SK-N-SH (cell line): ENCODE measurements at regions not wholly inside any gene's neighbourhood (a gene's known extent, or its start where the extent isn't known, plus 50 kb on each side); places are given as distances from the start of the nearest gene placed in this dataset.

ENCODE experiments used
- CTCF ChIA-PET: fragments of 300-600, 350-600 bp; formaldehyde crosslinking; extraction: SDS; loops from one replicate; lab custom pipeline; 2021; lab: Yijun Ruan, JAX
- POLR2A ChIA-PET: fragments of 350-600 bp; sonication (Branson Sonifier 250); formaldehyde crosslinking; extraction: SDS; loops from one replicate; lab custom pipeline; 2020; ENCODE audit warnings: antibody characterized with exemption, inconsistent platforms; lab: Yijun Ruan, JAX
- DNase-seq: peaks from one replicate; pipeline ENCODE4 v3.0.0; 2012
- H2AFZ ChIP-seq: fragments of 200-600 bp; sonication (generic); 2 replicates; pipeline ENCODE4 v1.8.1; 2016; ENCODE audit warnings: antibody characterized with exemption, mild to moderate bottlenecking, low read depth
- H3F3A ChIP-seq: fragments of 200-600 bp; sonication (generic); replicated peaks from 2 replicates; pipeline ENCODE3; 2016; ENCODE audit warnings: antibody characterized with exemption, mild to moderate bottlenecking; ENCODE audit not compliant: insufficient read depth
- H3K27ac ChIP-seq, 2 experiments: fragments of 200-500 bp in 1 of 2; fragments of 200-600 bp in 1 of 2; sonication (Bioruptor generic) in 1 of 2; sonication (generic), shearing (Covaris generic) in 1 of 2; 2 replicates each; pipeline versions ENCODE4 v1.5.1 to v1.6.1; 2014 to 2016; ENCODE audit warnings: low read depth in 2 of 2, inconsistent platforms in 1 of 2, low read length in 1 of 2, mild to moderate bottlenecking in 1 of 2, mixed read lengths in 1 of 2
- H3K27me3 ChIP-seq: fragments of 200-600 bp; sonication (generic), shearing (Covaris generic); 2 replicates; pipeline ENCODE4 v1.6.1; 2016; ENCODE audit warnings: mixed run types; ENCODE audit not compliant: insufficient read depth
- H3K36me3 ChIP-seq, 2 experiments: fragments of 200-500 bp in 1 of 2; fragments of 200-600 bp in 1 of 2; sonication (Bioruptor generic) in 1 of 2; sonication (generic) in 1 of 2; replicated peaks in 1 of 2; 2 replicates each; pipeline versions ENCODE3 to v1.5.1; 2014 to 2016; ENCODE audit warnings: low read length in 1 of 2, mild to moderate bottlenecking in 1 of 2; ENCODE audit not compliant: insufficient read depth in 2 of 2, control insufficient read depth in 1 of 2
- H3K4me1 ChIP-seq, 2 experiments: fragments of 200-500 bp in 1 of 2; fragments of 200-600 bp in 1 of 2; sonication (Bioruptor generic) in 1 of 2; sonication (generic), shearing (Covaris generic) in 1 of 2; 2 replicates each; pipeline versions ENCODE4 v1.5.1 to v1.6.1; 2014 to 2016; ENCODE audit warnings: low read depth in 1 of 2, low read length in 1 of 2, mixed run types in 1 of 2; ENCODE audit not compliant: insufficient read depth in 2 of 2, control insufficient read depth in 1 of 2
- H3K4me2 ChIP-seq: fragments of 200-600 bp; sonication (generic), shearing (Covaris generic); 2 replicates; pipeline ENCODE4 v1.6.1; 2017; ENCODE audit warnings: mixed run types
- H3K4me3 ChIP-seq, 2 experiments: fragments of 200-500 bp in 1 of 2; fragments of 200-600 bp in 1 of 2; sonication (Bioruptor generic) in 1 of 2; sonication (generic), shearing (Covaris generic) in 1 of 2; 2 replicates each; pipeline versions ENCODE4 v1.5.1 to v1.8.1; 2014 to 2016; ENCODE audit warnings: low read depth in 2 of 2, inconsistent platforms in 1 of 2, low read length in 1 of 2, mild to moderate bottlenecking in 1 of 2, mixed read lengths in 1 of 2, moderate library complexity in 1 of 2
- H3K79me2 ChIP-seq: fragments of 200-600 bp; sonication (generic); 2 replicates; pipeline ENCODE4 v1.8.1; 2017; ENCODE audit warnings: mild to moderate bottlenecking; ENCODE audit not compliant: insufficient read depth
- H3K9ac ChIP-seq: fragments of 200-600 bp; sonication (generic); 2 replicates; pipeline ENCODE4 v1.6.1; 2017; ENCODE audit warnings: mixed run types
- H3K9me2 ChIP-seq: fragments of 200-600 bp; sonication (generic); 2 replicates; pipeline ENCODE4 v1.6.1; 2017; ENCODE audit warnings: mixed run types
- H3K9me3 ChIP-seq: fragments of 200-600 bp; sonication (generic); 2 replicates; pipeline ENCODE4 v1.6.1; 2017; ENCODE audit warnings: mixed run types, mild to moderate bottlenecking, moderate library complexity
- H4K20me1 ChIP-seq: fragments of 200-600 bp; sonication (generic); 2 replicates; pipeline ENCODE4 v1.6.1; 2017; ENCODE audit warnings: mild to moderate bottlenecking, mixed run types; ENCODE audit not compliant: insufficient read depth
- CHD2 ChIP-seq: fragments of 150-350 bp; IDR thresholded peaks from 2 replicates; pipeline ENCODE4 v1.6.1; 2018; ENCODE audit warnings: low read length; ENCODE audit not compliant: partially characterized antibody
- CTCF ChIP-seq: fragments of 200-600 bp; sonication (generic); IDR thresholded peaks from 2 replicates; pipeline ENCODE4 v1.6.1; 2017; ENCODE audit warnings: antibody characterized with exemption, mild to moderate bottlenecking, moderate library complexity
- EP300 ChIP-seq, 2 experiments: IDR thresholded peaks; 2 replicates each; pipeline versions ENCODE4 v1.4.0 to v1.6.1; 2012; ENCODE audit warnings: borderline replicate concordance in 1 of 2, low read depth in 1 of 2, low read length in 1 of 2
- EZH2phosphoT487 ChIP-seq: fragments of 200-600 bp; sonication (generic); IDR thresholded peaks from 2 replicates; pipeline ENCODE4 v1.6.1; 2017; ENCODE audit warnings: low read depth, mixed run types, mild to moderate bottlenecking, antibody characterized with exemption, moderate library complexity, borderline replicate concordance
- GABPA ChIP-seq: IDR thresholded peaks from 2 replicates; pipeline ENCODE4 v1.4.0; 2012; ENCODE audit warnings: low read depth, mild to moderate bottlenecking
- GATA2 ChIP-seq: sonication (generic); formaldehyde crosslinking; IDR thresholded peaks from 2 replicates; pipeline ENCODE4 v1.5.0; 2020; ENCODE audit warnings: mild to moderate bottlenecking, missing genetic modification reagents
- JUND ChIP-seq: IDR thresholded peaks from 2 replicates; pipeline ENCODE4 v1.4.0; 2012
- MAX ChIP-seq: IDR thresholded peaks from 2 replicates; pipeline ENCODE4 v1.4.0; 2012; ENCODE audit warnings: low read depth
- MEF2A ChIP-seq: IDR thresholded peaks from 2 replicates; pipeline ENCODE4 v1.4.0; 2012; ENCODE audit warnings: low read depth, borderline replicate concordance
- MXI1 ChIP-seq: IDR thresholded peaks from 2 replicates; pipeline ENCODE4 v1.6.1; 2012; ENCODE audit warnings: mild to moderate bottlenecking, low read depth, low read length, improper control_type of control experiment
- NFIC ChIP-seq: IDR thresholded peaks from 2 replicates; pipeline ENCODE4 v1.4.0; 2012; ENCODE audit warnings: borderline replicate concordance
- NRF1 ChIP-seq: IDR thresholded peaks from 2 replicates; pipeline ENCODE4 v1.6.1; 2012; ENCODE audit warnings: low read depth, mild to moderate bottlenecking, low read length
- PBX3 ChIP-seq: IDR thresholded peaks from 2 replicates; pipeline ENCODE4; 2012
- POLR2AphosphoS5 ChIP-seq: IDR thresholded peaks from 2 replicates; pipeline ENCODE4 v1.6.1; 2012; ENCODE audit warnings: low read depth, low read length
- RAD21 ChIP-seq: IDR thresholded peaks from 2 replicates; pipeline ENCODE4 v1.6.1; 2012; ENCODE audit warnings: mild to moderate bottlenecking, low read length
- RCOR1 ChIP-seq: fragments of 150-350 bp; IDR thresholded peaks from 2 replicates; pipeline ENCODE4 v1.6.1; 2017; ENCODE audit warnings: antibody characterized with exemption, low read length
- REST ChIP-seq: IDR thresholded peaks from 2 replicates; pipeline ENCODE4 v1.6.1; 2012; ENCODE audit warnings: mild to moderate bottlenecking, low read depth, low read length, moderate library complexity
- RFX5 ChIP-seq: IDR thresholded peaks from 2 replicates; pipeline ENCODE4 v1.6.1; 2012; ENCODE audit warnings: mild to moderate bottlenecking, improper control_type of control experiment, low read length
- RXRA ChIP-seq: IDR thresholded peaks from 2 replicates; pipeline ENCODE4 v1.4.0; 2012; ENCODE audit warnings: low read depth, mild to moderate bottlenecking, borderline replicate concordance
- SMC3 ChIP-seq: IDR thresholded peaks from 2 replicates; pipeline ENCODE4 v1.6.1; 2012; ENCODE audit warnings: low read depth, low read length, improper control_type of control experiment
- TCF12 ChIP-seq: IDR thresholded peaks from 2 replicates; pipeline ENCODE4 v1.4.0; 2012
- TEAD4 ChIP-seq: IDR thresholded peaks from 2 replicates; pipeline ENCODE4 v1.4.0; 2012; ENCODE audit warnings: mild to moderate bottlenecking, borderline replicate concordance; ENCODE audit not compliant: insufficient read depth
- USF2 ChIP-seq: fragments of 150-350 bp; IDR thresholded peaks from 2 replicates; pipeline ENCODE4 v1.6.1; 2017; ENCODE audit warnings: antibody characterized with exemption, low read length, low read depth, borderline replicate concordance
- YY1 ChIP-seq: IDR thresholded peaks from 2 replicates; pipeline ENCODE4 v1.4.0; 2012; ENCODE audit warnings: low read depth, mild to moderate bottlenecking
- ZBTB33 ChIP-seq: IDR thresholded peaks from 2 replicates; pipeline ENCODE4 v1.4.0; 2012; ENCODE audit warnings: low read depth, borderline replicate concordance
- WGBS: methylation state at CpG from one replicate; pipeline ENCODE4 v1.1.6; 2017; ENCODE audit warnings: low lambda C conversion rate; 5-methylcytosine and 5-hydroxymethylcytosine counted together

GRCh38 chr7:79820387-79820786 is 314.2 kb upstream of the GNAI1 start:
- H3K79me2 ChIP-seq, result no peaks in the 10 kb centered on the region
- no peaks in the 10 kb centered on the region for H4K20me1 ChIP-seq
- H2AFZ ChIP-seq, result peak overlapping the region; percentile 82
- TF ChIP-seq RCOR1 (peak; percentile 52; the same call in 1 of the 2 replicates), NRF1 (peak; percentile 54; the same call in 1 of the 2 replicates), MEF2A (no peak), CTCF (no peak), USF2 (no peak), TCF12 (peak; percentile 38; the same call in 1 of the 2 replicates), TEAD4 (no peak), ZBTB33 (no peak), SMC3 (peak; percentile 33; the same call in 1 of the 2 replicates), POLR2AphosphoS5 (no peak), RAD21 (peak; percentile 58), GATA2 (CRISPR knock-in tag) (peak; percentile 54), YY1 (no peak), NFIC (peak; percentile 87), EZH2phosphoT487 (no peak), REST (no peak), GABPA (no peak), MAX (peak; percentile 38; the same call in 1 of the 2 replicates), PBX3 (peak; percentile 61; the same call in 1 of the 2 replicates), CHD2 (peak; percentile 76), RXRA (no peak), RFX5 (peak; percentile 47; the same call in 1 of the 2 replicates), JUND (no peak; the same call in 1 of the 2 replicates), EP300 (IDR thresholded peaks at IDR 0.05; ENCODE audit: borderline replicate concordance in 1 of 2, low read depth in 1 of 2, low read length in 1 of 2) (peak; percentile 23 to 53; a peak in 2 of 4 replicates), MXI1 (peak; percentile 89)
- DNase-seq, result peak; percentile 52
- no peaks in the 10 kb centered on the region for H3K27me3 ChIP-seq
- H3K9ac ChIP-seq, result peak overlapping the region; percentile 23; the same call in 1 of the 2 replicates
- ChIA-PET POLR2A (interaction anchor here (1.0 kb wide), 1 partner anchor 369 kb away, joined by 3 read pairs; no protein-coding TSS in a partner anchor), CTCF (interaction anchor here (0.8 to 2.9 kb wide), 5 partner anchors 109 to 522 kb away, joined by 3 to 12 read pairs (median 3); partner anchors contain the start of gene MAGI2)
- H3F3A ChIP-seq, result no peaks in the 10 kb centered on the region
- WGBS, result 11% methylated on average over 6 of the region's 6 CpGs
- peak overlapping the region; percentile 7 to 34 for H3K4me3 ChIP-seq
- H3K9me2 ChIP-seq, result no peaks in the 10 kb centered on the region
- H3K36me3 ChIP-seq, result no peaks in the 10 kb centered on the region
- H3K4me1 ChIP-seq, result peaks cover 0 to 34% of the 10 kb centered on the region in 2 experiments; a peak in 2 of 4 replicates
- H3K4me2 ChIP-seq, result peak overlapping the region; percentile 38; the same call in 1 of the 2 replicates
- no peaks in the 10 kb centered on the region for H3K9me3 ChIP-seq
- peak overlapping the region; percentile 12 to 94; a peak in 3 of 4 replicates for H3K27ac ChIP-seq
